ENCODE measurements at regions not wholly inside any gene's neighbourhood (a gene's known extent, or its start where the extent isn't known, plus 50 kb on each side); places are given as distances from the start of the nearest gene placed in this dataset.

DNA sequence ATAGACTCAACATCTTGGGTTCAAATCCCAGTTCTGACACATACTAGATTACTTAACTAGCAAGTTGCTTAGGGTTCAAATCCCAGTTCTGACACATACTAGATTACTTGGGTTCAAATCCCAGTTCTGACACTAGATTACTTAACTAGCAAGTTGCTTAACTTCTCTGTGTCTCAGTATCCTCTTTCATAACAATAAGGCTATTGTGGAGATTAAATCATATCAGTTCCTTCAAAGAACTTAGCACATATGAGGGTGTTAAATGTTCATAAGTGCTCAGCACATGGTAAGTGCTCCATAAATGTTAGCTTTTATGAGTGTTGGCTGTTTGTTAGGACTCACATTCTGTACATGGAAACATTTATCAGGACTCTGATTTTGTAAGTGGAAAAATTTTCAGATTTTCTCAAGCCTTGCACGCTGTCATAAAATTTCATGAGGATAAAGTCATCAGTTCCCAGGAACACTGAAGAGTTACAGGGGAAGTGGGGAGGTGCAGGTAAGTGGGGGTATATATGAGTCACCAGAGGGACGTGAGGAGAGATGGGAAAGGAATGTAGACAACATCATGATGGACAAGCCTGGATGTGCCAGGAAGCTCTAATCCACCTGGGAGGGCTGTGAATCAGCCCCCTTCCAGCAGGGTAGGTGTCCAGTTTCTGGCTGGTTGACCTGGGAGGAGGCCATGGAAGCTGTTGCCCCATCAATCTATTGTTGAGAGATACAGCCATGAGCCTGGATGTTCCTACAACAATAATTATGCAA is 532.2 kb upstream of the WWC1 start:
- Histone ChIP-seq H3K36me3 (ENCODE audit: control insufficient read depth, insufficient read depth, low read length) (no peaks in the 10 kb centered on the region), H3K9me3 (ENCODE audit: control insufficient read depth, low read length) (no peaks in the 10 kb centered on the region), H3K27me3 (ENCODE audit: control insufficient read depth, insufficient read depth, low read length, poor library complexity, severe bottlenecking) (no peaks in the 10 kb centered on the region), H3K4me3 (ENCODE audit: insufficient read depth, low read depth, low read length) (no peak overlapping the region), H3K4me1 (ENCODE audit: control insufficient read depth, insufficient read depth, low read length) (peaks cover 9% of the 10 kb centered on the region), H3K27ac (ENCODE audit: insufficient read depth, low read depth, low read length, poor library complexity, severe bottlenecking) (no peak overlapping the region)
- WGBS, 2 experiments, result 91 to 95% methylated on average over 2 of the region's 2 CpGs

DNA sequence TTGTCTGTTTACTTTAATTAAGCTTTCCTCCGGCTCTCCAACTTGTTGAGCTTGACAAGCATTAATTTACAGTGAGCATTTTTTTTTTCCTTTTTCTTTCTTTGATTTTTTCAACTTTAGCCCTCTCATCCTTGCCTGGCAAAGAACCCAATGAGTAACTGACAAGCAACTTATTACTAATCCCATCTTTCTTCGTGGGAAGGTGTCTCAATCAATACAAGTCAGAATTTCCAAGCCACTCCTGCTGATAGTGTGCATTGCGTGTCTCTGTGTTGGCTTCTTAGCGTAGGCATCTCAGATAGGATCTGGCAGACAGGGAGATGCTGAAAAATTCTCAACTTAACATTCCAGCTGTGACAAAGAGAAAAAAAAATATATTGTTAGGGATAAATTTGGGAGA is 527.7 kb upstream of the WWC1 start:
- peaks cover 3% of the 10 kb centered on the region for H3K4me1 ChIP-seq (ENCODE audit: control insufficient read depth, insufficient read depth, low read length)

DNA sequence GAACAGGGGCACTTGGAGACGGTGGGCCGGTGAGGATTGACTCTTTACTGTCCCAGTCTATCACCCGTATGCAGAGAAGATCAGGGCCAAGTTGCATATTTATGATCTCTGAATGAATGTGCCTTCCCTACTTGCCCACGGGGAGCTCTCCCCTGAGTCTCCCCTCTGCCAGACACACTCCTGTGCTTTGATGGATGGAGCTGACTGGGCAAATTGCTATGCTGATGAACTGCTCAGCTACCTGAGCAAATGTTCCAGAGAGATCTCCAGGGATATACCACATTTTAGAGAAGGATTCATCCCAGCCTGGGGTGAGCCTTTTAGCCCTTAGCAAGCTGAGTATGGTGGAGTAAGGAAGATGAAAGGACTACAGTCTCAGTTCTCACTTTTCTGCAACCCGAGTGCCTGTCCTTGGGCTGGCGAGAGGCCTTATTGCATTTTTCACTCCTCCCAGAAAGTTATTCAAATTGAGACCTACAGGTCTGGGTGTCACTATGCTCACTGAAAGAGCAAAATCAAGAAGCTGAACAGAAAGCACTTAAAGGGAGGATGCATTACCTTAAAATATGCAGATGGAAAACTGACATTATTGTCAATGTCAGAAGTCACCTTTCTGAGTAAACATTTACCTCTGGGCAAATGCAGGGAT is 526.7 kb upstream of the WWC1 start:
- H3K4me3 ChIP-seq (ENCODE audit: insufficient read depth, low read depth, low read length), result no peak overlapping the region
- 75 to 82% methylated on average over 6 of the region's 6 CpGs for WGBS, 2 experiments

More for the DNA sequence above, 527.7 kb upstream of the WWC1 start:
- H3K9me3 ChIP-seq (ENCODE audit: control insufficient read depth, low read length), result no peaks in the 10 kb centered on the region
- H3K27ac ChIP-seq (ENCODE audit: insufficient read depth, low read depth, low read length, poor library complexity, severe bottlenecking), result no peak overlapping the region
- no peak overlapping the region for H3K4me3 ChIP-seq (ENCODE audit: insufficient read depth, low read depth, low read length)
- H3K36me3 ChIP-seq (ENCODE audit: control insufficient read depth, insufficient read depth, low read length), result no peaks in the 10 kb centered on the region
- 78 to 95% methylated on average over 4 of the region's 4 CpGs for WGBS, 2 experiments
- no peaks in the 10 kb centered on the region for H3K27me3 ChIP-seq (ENCODE audit: control insufficient read depth, insufficient read depth, low read length, poor library complexity, severe bottlenecking)

DNA sequence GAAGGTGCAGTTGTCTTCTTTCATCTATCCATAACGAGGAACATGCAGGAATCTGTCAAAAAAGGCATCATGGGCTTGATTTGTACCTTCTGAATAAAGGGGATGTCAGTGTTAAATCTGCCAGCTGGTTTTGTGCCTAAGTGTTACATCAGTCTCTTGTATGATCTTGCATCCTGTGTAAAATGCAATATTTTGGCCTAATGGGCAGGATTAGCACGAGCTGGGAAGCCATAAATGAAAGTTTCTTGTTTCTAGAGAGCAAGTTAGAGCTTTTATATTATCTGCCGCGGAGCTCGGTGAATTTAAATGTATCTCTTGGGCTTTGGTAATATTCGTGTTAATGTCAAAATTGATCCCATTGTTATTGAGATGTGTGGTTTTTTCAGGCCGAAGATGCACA is 526.1 kb upstream of the WWC1 start:
- Histone ChIP-seq H3K4me3 (ENCODE audit: insufficient read depth, low read depth, low read length) (no peak overlapping the region), H3K27me3 (ENCODE audit: control insufficient read depth, insufficient read depth, low read length, poor library complexity, severe bottlenecking) (no peaks in the 10 kb centered on the region), H3K27ac (ENCODE audit: insufficient read depth, low read depth, low read length, poor library complexity, severe bottlenecking) (no peak overlapping the region), H3K4me1 (ENCODE audit: control insufficient read depth, insufficient read depth, low read length) (peaks cover 3% of the 10 kb centered on the region), H3K36me3 (ENCODE audit: control insufficient read depth, insufficient read depth, low read length) (no peaks in the 10 kb centered on the region), H3K9me3 (ENCODE audit: control insufficient read depth, low read length) (no peaks in the 10 kb centered on the region)
- WGBS, 2 experiments, result 89 to 91% methylated on average over 7 of the region's 7 CpGs

More for the DNA sequence above, 526.7 kb upstream of the WWC1 start:
- no peak overlapping the region for H3K27ac ChIP-seq (ENCODE audit: insufficient read depth, low read depth, low read length, poor library complexity, severe bottlenecking)
- H3K4me1 ChIP-seq (ENCODE audit: control insufficient read depth, insufficient read depth, low read length), result peaks cover 3% of the 10 kb centered on the region
- no peaks in the 10 kb centered on the region for H3K9me3 ChIP-seq (ENCODE audit: control insufficient read depth, low read length)
- no peaks in the 10 kb centered on the region for H3K36me3 ChIP-seq (ENCODE audit: control insufficient read depth, insufficient read depth, low read length)
- H3K27me3 ChIP-seq (ENCODE audit: control insufficient read depth, insufficient read depth, low read length, poor library complexity, severe bottlenecking), result no peaks in the 10 kb centered on the region

DNA sequence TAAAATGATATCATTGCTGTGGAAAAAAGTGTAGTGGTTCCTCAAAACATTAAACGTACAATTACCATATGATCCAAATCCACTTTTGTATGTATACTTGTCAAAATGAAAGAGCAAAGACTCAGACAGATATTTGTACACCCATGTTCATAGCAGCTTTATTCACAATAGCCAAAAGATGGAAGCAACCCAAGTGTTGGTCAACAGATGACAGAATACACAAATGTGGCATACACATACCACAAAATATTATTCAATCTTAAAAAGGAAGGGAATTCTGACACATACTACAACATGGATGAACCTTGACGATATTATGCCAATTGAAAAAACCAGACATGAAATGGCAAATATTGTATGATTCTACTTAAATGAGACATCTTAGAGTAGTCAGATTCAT is 524.5 kb upstream of the WWC1 start:
- 42 to 50% methylated on average over 2 of the region's 2 CpGs for WGBS, 2 experiments
- Histone ChIP-seq H3K4me3 (ENCODE audit: insufficient read depth, low read depth, low read length) (no peak overlapping the region), H3K36me3 (ENCODE audit: control insufficient read depth, insufficient read depth, low read length) (no peaks in the 10 kb centered on the region), H3K27ac (ENCODE audit: insufficient read depth, low read depth, low read length, poor library complexity, severe bottlenecking) (no peak overlapping the region), H3K9me3 (ENCODE audit: control insufficient read depth, low read length) (no peaks in the 10 kb centered on the region), H3K4me1 (ENCODE audit: control insufficient read depth, insufficient read depth, low read length) (peaks cover 3% of the 10 kb centered on the region), H3K27me3 (ENCODE audit: control insufficient read depth, insufficient read depth, low read length, poor library complexity, severe bottlenecking) (no peaks in the 10 kb centered on the region)

DNA sequence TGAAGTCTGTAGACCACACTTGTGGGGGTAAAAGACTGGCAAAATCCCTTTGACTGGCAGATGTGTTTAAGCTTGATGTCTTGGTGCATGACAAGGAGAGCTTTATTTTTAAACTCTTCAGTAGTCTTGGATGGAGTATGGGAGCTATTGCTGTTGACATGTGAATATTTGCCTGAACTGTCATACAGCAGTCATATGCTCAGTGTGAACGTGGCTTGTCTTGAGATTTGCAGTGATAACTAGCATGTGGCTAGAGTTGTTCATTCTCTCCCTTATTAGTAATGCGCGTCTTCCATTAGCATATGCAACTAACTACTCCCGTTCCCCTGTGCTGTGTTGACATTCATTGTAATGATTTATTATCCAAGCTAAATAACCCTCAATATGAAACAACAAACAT is 523.6 kb upstream of the WWC1 start:
- no peaks in the 10 kb centered on the region for H3K36me3 ChIP-seq (ENCODE audit: control insufficient read depth, insufficient read depth, low read length)
- H3K4me1 ChIP-seq (ENCODE audit: control insufficient read depth, insufficient read depth, low read length), result peaks cover 3% of the 10 kb centered on the region
- H3K27ac ChIP-seq (ENCODE audit: insufficient read depth, low read depth, low read length, poor library complexity, severe bottlenecking), result no peak overlapping the region
- 90 to 94% methylated on average over 1 to 4 of the region's 4 CpGs for WGBS, 2 experiments
- H3K9me3 ChIP-seq (ENCODE audit: control insufficient read depth, low read length), result no peaks in the 10 kb centered on the region
- H3K4me3 ChIP-seq (ENCODE audit: insufficient read depth, low read depth, low read length), result no peak overlapping the region
- no peaks in the 10 kb centered on the region for H3K27me3 ChIP-seq (ENCODE audit: control insufficient read depth, insufficient read depth, low read length, poor library complexity, severe bottlenecking)

DNA sequence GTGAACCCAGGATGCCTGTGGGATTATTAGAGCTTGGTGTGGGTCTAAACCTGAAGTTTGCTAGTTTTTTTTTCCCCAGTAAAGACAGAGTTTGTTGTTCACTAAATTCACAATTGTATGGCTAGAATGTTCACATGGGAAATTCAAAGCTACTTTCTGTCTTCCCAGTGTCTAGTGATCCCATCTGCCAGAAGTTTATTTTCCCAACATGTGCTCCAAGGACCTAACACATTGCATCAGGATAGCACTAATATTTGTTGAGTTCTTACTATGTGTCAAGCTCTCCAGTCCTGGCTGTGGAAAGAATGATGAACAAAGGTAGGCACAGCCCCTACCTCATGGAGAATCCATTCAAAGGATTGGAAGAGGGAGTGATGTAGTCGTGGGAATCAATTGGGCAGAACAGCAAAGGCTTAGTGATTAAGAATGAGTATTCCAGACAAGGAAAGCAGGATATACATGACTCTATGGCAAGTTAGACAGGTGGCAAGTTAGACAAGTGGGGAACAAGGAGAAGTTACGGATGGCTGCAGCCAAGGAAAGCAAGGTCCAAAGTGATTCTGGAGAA is 521.5 kb upstream of the WWC1 start:
- Histone ChIP-seq H3K4me1 (ENCODE audit: control insufficient read depth, insufficient read depth, low read length) (no peaks in the 10 kb centered on the region), H3K27ac (ENCODE audit: insufficient read depth, low read depth, low read length, poor library complexity, severe bottlenecking) (no peak overlapping the region), H3K4me3 (ENCODE audit: insufficient read depth, low read depth, low read length) (no peak overlapping the region), H3K27me3 (ENCODE audit: control insufficient read depth, insufficient read depth, low read length, poor library complexity, severe bottlenecking) (no peaks in the 10 kb centered on the region), H3K36me3 (ENCODE audit: control insufficient read depth, insufficient read depth, low read length) (no peaks in the 10 kb centered on the region), H3K9me3 (ENCODE audit: control insufficient read depth, low read length) (no peaks in the 10 kb centered on the region)
- 92 to 95% methylated on average over 2 of the region's 2 CpGs for WGBS, 2 experiments

DNA sequence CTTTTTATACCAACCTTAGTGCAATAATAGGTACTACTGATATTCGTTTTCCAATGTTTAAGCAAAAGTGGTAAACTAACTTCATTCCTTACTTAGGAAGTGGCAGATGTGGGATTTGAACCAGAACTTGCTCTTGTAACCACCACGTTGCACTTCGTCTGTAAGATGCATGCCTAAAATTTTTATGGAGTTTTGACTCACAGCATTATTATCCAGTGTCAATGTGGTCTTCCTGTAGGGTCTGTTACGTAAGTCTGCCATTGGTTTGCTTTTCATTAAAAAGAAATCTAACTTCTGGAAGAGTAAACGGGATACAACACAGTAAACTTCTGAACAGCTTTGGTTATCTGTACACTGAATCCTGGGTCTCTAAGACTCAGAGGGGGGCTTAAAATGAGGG is 521.0 kb upstream of the WWC1 start:
- WGBS, 2 experiments, result 95 to 98% methylated on average over 5 of the region's 5 CpGs
- Histone ChIP-seq H3K9me3 (ENCODE audit: control insufficient read depth, low read length) (no peaks in the 10 kb centered on the region), H3K4me1 (ENCODE audit: control insufficient read depth, insufficient read depth, low read length) (no peaks in the 10 kb centered on the region), H3K27me3 (ENCODE audit: control insufficient read depth, insufficient read depth, low read length, poor library complexity, severe bottlenecking) (no peaks in the 10 kb centered on the region), H3K36me3 (ENCODE audit: control insufficient read depth, insufficient read depth, low read length) (no peaks in the 10 kb centered on the region), H3K27ac (ENCODE audit: insufficient read depth, low read depth, low read length, poor library complexity, severe bottlenecking) (no peak overlapping the region), H3K4me3 (ENCODE audit: insufficient read depth, low read depth, low read length) (no peak overlapping the region)

DNA sequence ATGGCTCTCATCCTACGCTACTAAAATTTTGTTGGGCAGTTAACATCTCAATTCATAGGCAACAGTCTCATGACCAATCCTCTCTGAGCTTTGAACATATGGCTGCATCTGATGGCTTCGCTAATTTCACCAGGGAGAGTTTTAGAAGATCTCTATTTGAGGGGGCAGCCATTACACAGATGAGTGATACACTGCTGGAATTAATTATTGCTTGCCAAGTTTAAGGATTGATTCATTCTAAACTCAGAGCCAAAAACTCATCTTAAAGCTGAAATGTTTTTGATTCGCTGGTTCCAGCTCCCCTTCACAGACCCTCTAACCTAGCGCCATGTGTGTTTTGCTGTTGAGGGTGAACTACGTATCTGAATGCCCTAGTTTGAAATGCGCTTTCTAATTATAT is 519.9 kb upstream of the WWC1 start:
- H3K36me3 ChIP-seq (ENCODE audit: control insufficient read depth, insufficient read depth, low read length), result no peaks in the 10 kb centered on the region
- H3K4me3 ChIP-seq (ENCODE audit: insufficient read depth, low read depth, low read length), result no peak overlapping the region
- no peaks in the 10 kb centered on the region for H3K4me1 ChIP-seq (ENCODE audit: control insufficient read depth, insufficient read depth, low read length)
- no peaks in the 10 kb centered on the region for H3K9me3 ChIP-seq (ENCODE audit: control insufficient read depth, low read length)
- H3K27ac ChIP-seq (ENCODE audit: insufficient read depth, low read depth, low read length, poor library complexity, severe bottlenecking), result no peak overlapping the region
- H3K27me3 ChIP-seq (ENCODE audit: control insufficient read depth, insufficient read depth, low read length, poor library complexity, severe bottlenecking), result no peaks in the 10 kb centered on the region
- WGBS, 2 experiments, result 94 to 98% methylated on average over 6 of the region's 6 CpGs

DNA sequence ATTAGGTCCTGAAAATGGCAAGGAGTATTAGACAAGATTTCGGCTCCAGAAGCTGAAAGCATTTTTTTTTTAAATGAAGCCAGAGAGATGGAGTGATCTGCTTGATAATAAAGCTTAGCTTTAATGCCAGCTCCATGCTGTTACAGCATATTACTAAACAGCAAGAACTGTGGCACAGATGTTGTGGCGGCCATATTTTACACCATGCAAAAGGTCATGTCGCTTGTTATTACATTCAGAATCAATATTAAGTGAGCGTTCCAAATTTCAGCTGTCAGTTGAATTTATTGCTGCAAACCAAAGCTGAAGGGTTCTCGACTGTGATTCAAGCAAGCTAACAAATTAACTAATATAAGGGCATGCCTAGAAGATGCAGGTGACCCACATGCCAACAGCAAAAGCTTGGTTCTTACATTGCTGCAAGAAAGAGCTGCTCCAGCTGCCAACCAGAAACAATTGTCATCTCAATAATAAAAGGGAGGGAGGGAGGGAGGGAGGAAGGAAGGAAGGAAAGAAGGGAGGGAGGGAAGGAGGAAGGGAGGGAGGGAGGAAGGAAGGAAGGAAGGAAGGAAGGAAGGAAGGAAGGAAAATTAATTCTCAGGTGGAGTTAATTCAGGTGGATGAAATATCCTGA is 517.7 kb upstream of the WWC1 start:
- WGBS, 2 experiments, result 93 to 95% methylated on average over 5 of the region's 5 CpGs
- Histone ChIP-seq H3K27me3 (ENCODE audit: control insufficient read depth, insufficient read depth, low read length, poor library complexity, severe bottlenecking) (no peaks in the 10 kb centered on the region), H3K4me3 (ENCODE audit: insufficient read depth, low read depth, low read length) (no peak overlapping the region), H3K9me3 (ENCODE audit: control insufficient read depth, low read length) (no peaks in the 10 kb centered on the region), H3K36me3 (ENCODE audit: control insufficient read depth, insufficient read depth, low read length) (no peaks in the 10 kb centered on the region), H3K27ac (ENCODE audit: insufficient read depth, low read depth, low read length, poor library complexity, severe bottlenecking) (no peak overlapping the region), H3K4me1 (ENCODE audit: control insufficient read depth, insufficient read depth, low read length) (no peaks in the 10 kb centered on the region)

Measured in ectodermal cell (in vitro differentiated cells).